SK-N-SH treated with all-trans-retinoic acid at 6 μM for 48 hours (cell line): ENCODE measurements at regions not wholly inside any gene's neighbourhood (a gene's known extent, or its start where the extent isn't known, plus 50 kb on each side); places are given as distances from the start of the nearest gene placed in this dataset.

ENCODE experiments used
- ATAC-seq: fragments of 200-7000 bp; cut with Tn5 transposase; 3 replicates; pipeline ENCODE4 v1.9.1; 2020; ENCODE audit warnings: mild to moderate bottlenecking, moderate library complexity
- ARNTL ChIP-seq: fragments of 450-650 bp; formaldehyde crosslinking; IDR thresholded peaks from 2 replicates; pipeline ENCODE4 v1.5.0; 2020; ENCODE audit warnings: low read depth, mild to moderate bottlenecking, moderate library complexity, borderline replicate concordance
- BACH2 ChIP-seq: fragments of 250-450 bp; sonication (Bioruptor Pico); IDR thresholded peaks from 2 replicates; pipeline ENCODE4 v1.9.0; 2021; ENCODE audit warnings: mild to moderate bottlenecking, borderline replicate concordance
- CREB5 ChIP-seq: fragments of 250-450 bp; sonication (Bioruptor Pico); IDR thresholded peaks from 2 replicates; pipeline ENCODE4 v1.5.1; 2020; ENCODE audit warnings: low read depth, mild to moderate bottlenecking, moderate library complexity
- CSDC2 ChIP-seq: fragments of 250-450 bp; sonication (Bioruptor Pico); IDR thresholded peaks from 2 replicates; pipeline ENCODE4 v1.5.0; 2020; ENCODE audit warnings: mild to moderate bottlenecking, moderate library complexity
- CSRNP3 ChIP-seq: fragments of 250-450 bp; sonication (Bioruptor Pico); IDR thresholded peaks from 2 replicates; pipeline ENCODE4 v1.5.1; 2021; ENCODE audit warnings: mild to moderate bottlenecking, moderate library complexity
- ESRRG ChIP-seq: fragments of 250-450 bp; sonication (Bioruptor Pico); IDR thresholded peaks from 2 replicates; pipeline ENCODE4 v1.6.1; 2021; ENCODE audit warnings: mild to moderate bottlenecking
- ISL1 ChIP-seq: fragments of 250-450 bp; sonication (Bioruptor Pico); IDR thresholded peaks from 2 replicates; pipeline ENCODE4 v2.1.2; 2022; ENCODE audit warnings: mild to moderate bottlenecking, moderate library complexity
- OSR1 ChIP-seq: fragments of 250-450 bp; sonication (Bioruptor Pico); IDR thresholded peaks from 2 replicates; pipeline ENCODE4 v1.8.0; 2022; ENCODE audit warnings: moderate library complexity, mild to moderate bottlenecking, inconsistent platforms
- PATZ1 ChIP-seq: fragments of 250-450 bp; sonication (Bioruptor Pico); IDR thresholded peaks from 2 replicates; pipeline ENCODE4 v1.8.0; 2020; ENCODE audit warnings: mild to moderate bottlenecking, moderate library complexity, borderline replicate concordance
- POU6F1 ChIP-seq: fragments of 250-450 bp; sonication (Bioruptor Pico); IDR thresholded peaks from 2 replicates; pipeline ENCODE4 v1.8.0; 2021; ENCODE audit warnings: low read depth, mild to moderate bottlenecking, moderate library complexity, borderline replicate concordance
- PPARA ChIP-seq: fragments of 250-450 bp; sonication (Bioruptor Pico); IDR thresholded peaks from 2 replicates; pipeline ENCODE4 v1.5.0; 2020; ENCODE audit warnings: mild to moderate bottlenecking, borderline replicate concordance
- RARB ChIP-seq: fragments of 250-450 bp; sonication (Bioruptor Pico); IDR thresholded peaks from 2 replicates; pipeline ENCODE4 v1.8.0; 2021; ENCODE audit warnings: mild to moderate bottlenecking, moderate library complexity
- SNAI2 ChIP-seq: fragments of 250-450 bp; sonication (Bioruptor Pico); IDR thresholded peaks from 2 replicates; pipeline ENCODE4 v1.5.0; 2020; ENCODE audit warnings: mild to moderate bottlenecking, moderate library complexity
- TCF4 ChIP-seq: fragments of 250-450 bp; sonication (Bioruptor Pico); IDR thresholded peaks from 2 replicates; pipeline ENCODE4 v1.8.0; 2021; ENCODE audit warnings: mild to moderate bottlenecking, moderate library complexity, borderline replicate concordance
- TOX ChIP-seq: fragments of 250-450 bp; sonication (Bioruptor Pico); IDR thresholded peaks from 2 replicates; pipeline ENCODE4 v1.8.0; 2021; ENCODE audit warnings: mild to moderate bottlenecking, moderate library complexity, borderline replicate concordance
- TSHZ2 ChIP-seq: fragments of 250-450 bp; sonication (Bioruptor Pico); IDR thresholded peaks from 2 replicates; pipeline ENCODE4 v1.5.0; 2020; ENCODE audit warnings: mild to moderate bottlenecking, moderate library complexity
- ZC3H10 ChIP-seq: fragments of 250-450 bp; sonication (Bioruptor Pico); IDR thresholded peaks from 2 replicates; pipeline ENCODE4 v1.5.1; 2021; ENCODE audit warnings: mild to moderate bottlenecking, moderate library complexity
- ZFP3 ChIP-seq: fragments of 250-450 bp; sonication (Bioruptor Pico); IDR thresholded peaks from 2 replicates; pipeline ENCODE4 v1.5.0; 2020; ENCODE audit warnings: mild to moderate bottlenecking, moderate library complexity
- ZFP30 ChIP-seq: fragments of 450-650 bp; formaldehyde crosslinking; IDR thresholded peaks from 2 replicates; pipeline ENCODE4 v1.5.0; 2022; ENCODE audit warnings: mild to moderate bottlenecking, moderate library complexity
- ZNF565 ChIP-seq: fragments of 450-650 bp; formaldehyde crosslinking; conservative IDR thresholded peaks from 2 replicates; pipeline ENCODE4 v1.5.0; 2020; ENCODE audit warnings: low read depth, mild to moderate bottlenecking, moderate library complexity
- ZNF70 ChIP-seq: fragments of 450-650 bp; formaldehyde crosslinking; IDR thresholded peaks from 2 replicates; pipeline ENCODE4 v1.5.0; 2020; ENCODE audit warnings: mild to moderate bottlenecking, moderate library complexity
- ZNF8 ChIP-seq: fragments of 450-650 bp; formaldehyde crosslinking; IDR thresholded peaks from 2 replicates; pipeline ENCODE4 v1.5.0; 2020; ENCODE audit warnings: mild to moderate bottlenecking, moderate library complexity

- TF ChIP-seq ZFP30 (CRISPR knock-in tag) = no peak
- TF ChIP-seq ISL1 (CRISPR knock-in tag) = no peak
- TF ChIP-seq ZNF70 (CRISPR knock-in tag) = no peak
- TF ChIP-seq POU6F1 (CRISPR knock-in tag) = no peak
- TF ChIP-seq ZC3H10 (CRISPR knock-in tag) = no peak
- no peak for TF ChIP-seq CSRNP3 (CRISPR knock-in tag)
- no peak for TF ChIP-seq ESRRG (CRISPR knock-in tag)
- no peak for TF ChIP-seq PATZ1
- TF ChIP-seq BACH2 (CRISPR knock-in tag) = no peak
- no peak for ATAC-seq
Measured at GRCh38 chr6:135665935-135666334, 168.4 kb upstream of the AHI1 start.

- no peak for ATAC-seq
- no peak for TF ChIP-seq PATZ1
- TF ChIP-seq PPARA (CRISPR knock-in tag) = no peak
- TF ChIP-seq TCF4 (CRISPR knock-in tag) = no peak
- TF ChIP-seq ZFP30 (CRISPR knock-in tag) = no peak
- no peak for TF ChIP-seq SNAI2 (CRISPR knock-in tag)
- TF ChIP-seq CREB5 (CRISPR knock-in tag) = no peak
- TF ChIP-seq TOX = no peak
- TF ChIP-seq ZC3H10 (CRISPR knock-in tag) = no peak
- no peak for TF ChIP-seq CSDC2 (CRISPR knock-in tag)
- TF ChIP-seq ZNF8 (CRISPR knock-in tag) = no peak
- no peak for TF ChIP-seq CSRNP3 (CRISPR knock-in tag)
- no peak for TF ChIP-seq OSR1 (CRISPR knock-in tag)
- TF ChIP-seq BACH2 (CRISPR knock-in tag) = no peak
- no peak for TF ChIP-seq ARNTL (CRISPR knock-in tag)
- no peak for TF ChIP-seq POU6F1 (CRISPR knock-in tag)
- no peak for TF ChIP-seq TSHZ2
- no peak for TF ChIP-seq ZFP3 (CRISPR knock-in tag)
- no peak for TF ChIP-seq ZNF565 (CRISPR knock-in tag)
- TF ChIP-seq ISL1 (CRISPR knock-in tag) = no peak
- TF ChIP-seq RARB (CRISPR knock-in tag) = no peak
Measured at GRCh38 chr6:135667691-135668455, 170.3 kb upstream of the AHI1 start.
